CD4-positive, alpha-beta T cell (primary cell): ENCODE measurements at regions not wholly inside any gene's neighbourhood (a gene's known extent, or its start where the extent isn't known, plus 50 kb on each side); places are given as distances from the start of the nearest gene placed in this dataset.

Experiments
- ATAC-seq: fragments of 200-7000 bp; cut with Tn5 transposase; one replicate; pipeline ENCODE4 v1.10.0; 2022; ENCODE audit warnings: mild to moderate bottlenecking; ENCODE audit not compliant: poor library complexity
- CTCF ChIA-PET: fragments of 350-600 bp; sonication (Branson Sonifier 250); formaldehyde crosslinking; loops from one replicate; lab custom pipeline; 2021; ENCODE audit warnings: antibody characterized with exemption, inconsistent platforms; lab: Charles Lee
- POLR2A ChIA-PET: fragments of 350-600 bp; sonication (Branson Sonifier 250); formaldehyde crosslinking; loops from one replicate; lab custom pipeline; 2021; ENCODE audit warnings: antibody characterized with exemption, inconsistent platforms; lab: Charles Lee
- DNase-seq, 14 experiments: peaks; one replicate each; pipeline ENCODE4 v3.0.0-alpha.2; 2013 to 2020; ENCODE audit warnings: mixed read lengths in 2 of 14
- H3K27ac ChIP-seq, 2 donors: one replicate each; pipeline versions ENCODE4 v1.5.1 to v1.7.0; 2013; ENCODE audit warnings: low read length in 2 of 2, low read depth in 1 of 2, mild to moderate bottlenecking in 1 of 2
- H3K27me3 ChIP-seq, 2 experiments: 1 replicate in 1 of 2; 2 replicates in 1 of 2; pipeline versions ENCODE4 v1.6.1 to v1.7.0; 2013; ENCODE audit warnings: low read length in 2 of 2, control low read depth in 1 of 2, mild to moderate bottlenecking in 1 of 2, moderate library complexity in 1 of 2; ENCODE audit not compliant: insufficient read depth in 2 of 2, control insufficient read depth in 1 of 2
- H3K36me3 ChIP-seq: one replicate; pipeline ENCODE4 v1.6.1; 2013; ENCODE audit warnings: low read length, control low read depth; ENCODE audit not compliant: insufficient read depth
- H3K4me1 ChIP-seq: one replicate; pipeline ENCODE4 v1.6.1; 2013; ENCODE audit warnings: low read length, control low read depth; ENCODE audit not compliant: insufficient read depth
- H3K4me3 ChIP-seq: one replicate; pipeline ENCODE4 v1.5.1; 2013; ENCODE audit warnings: mild to moderate bottlenecking, low read length, moderate library complexity
- H3K9me3 ChIP-seq, 2 experiments: 1 replicate in 1 of 2; 2 replicates in 1 of 2; pipeline versions ENCODE4 v1.6.1 to v1.7.0; 2013; ENCODE audit warnings: low read length in 2 of 2, mild to moderate bottlenecking in 2 of 2, control low read depth in 1 of 2, moderate library complexity in 1 of 2; ENCODE audit not compliant: control insufficient read depth in 1 of 2, insufficient read depth in 1 of 2
- H3K27ac Mint-ChIP-seq: one replicate; pipeline ENCODE4 v1.8.0; 2020; ENCODE audit warnings: mixed read lengths
- H3K27me3 Mint-ChIP-seq: one replicate; pipeline ENCODE4 v1.8.0; 2021; ENCODE audit warnings: mixed read lengths
- H3K36me3 Mint-ChIP-seq: one replicate; pipeline ENCODE4 v1.8.0; 2021; ENCODE audit warnings: low read depth, mixed read lengths
- H3K4me1 Mint-ChIP-seq: one replicate; pipeline ENCODE4 v1.8.0; 2021; ENCODE audit warnings: low read depth, mixed read lengths
- H3K4me3 Mint-ChIP-seq: one replicate; pipeline ENCODE4 v1.8.0; 2020; ENCODE audit warnings: mild to moderate bottlenecking, mixed read lengths
- H3K9me3 Mint-ChIP-seq: one replicate; pipeline ENCODE4 v1.8.0; 2020; ENCODE audit warnings: mixed read lengths
- CTCF ChIP-seq: fragments of 200-600 bp; IDR thresholded peaks from one replicate; pipeline ENCODE4 v1.8.0; 2022; ENCODE audit warnings: antibody characterized with exemption, mild to moderate bottlenecking
- intact Hi-C, 2 experiments: fragments of 100-400 bp; cut with DNase I in 1 of 2; cut with micrococcal nuclease in 1 of 2; formaldehyde crosslinking; loops; one replicate each; pipeline versions ENCODE4 v1.15.1 to v1.9.0; 2023 to 2025; cut with DNase I, micrococcal nuclease

- no peaks in the 10 kb centered on the region for H3K36me3 ChIP-seq
- TF ChIP-seq CTCF = no peak
- H3K27ac ChIP-seq = no peak overlapping the region
- Mint-ChIP-seq H3K4me3 (no peak overlapping the region), H3K9me3 (no peaks in the 10 kb centered on the region), H3K4me1 (no peaks in the 10 kb centered on the region), H3K36me3 (no peaks in the 10 kb centered on the region), H3K27ac (no peak overlapping the region), H3K27me3 (peaks cover 59% of the 10 kb centered on the region)
- POLR2A ChIA-PET = no interaction called here
- intact Hi-C loops = no loop called here
- H3K9me3 ChIP-seq = peaks cover 0 to 24% of the 10 kb centered on the region in 2 experiments
- DNase-seq (no peak), ATAC-seq (no peak)
- H3K27me3 ChIP-seq = peaks cover 13 to 15% of the 10 kb centered on the region in 2 experiments
- H3K4me1 ChIP-seq = no peaks in the 10 kb centered on the region
- H3K4me3 ChIP-seq = no peak overlapping the region
- CTCF ChIA-PET = no interaction called here
Observed at GRCh38 chr5:1951165-1951816, 68.6 kb upstream of the IRX4 start.

- no peaks in the 10 kb centered on the region for H3K4me1 ChIP-seq
- no peaks in the 10 kb centered on the region for H3K36me3 ChIP-seq
- peaks cover 13 to 15% of the 10 kb centered on the region in 2 experiments for H3K27me3 ChIP-seq
- ChIA-PET POLR2A (no interaction called here), CTCF (no interaction called here)
- no peak overlapping the region for H3K4me3 Mint-ChIP-seq
- H3K9me3 Mint-ChIP-seq = no peaks in the 10 kb centered on the region
- no peaks in the 10 kb centered on the region for H3K36me3 Mint-ChIP-seq
- H3K4me1 Mint-ChIP-seq = no peaks in the 10 kb centered on the region
- H3K27ac Mint-ChIP-seq = no peak overlapping the region
- no peak overlapping the region for H3K27ac ChIP-seq
- H3K9me3 ChIP-seq = peaks cover 0 to 24% of the 10 kb centered on the region in 2 experiments
- no peak for ATAC-seq
- no peak for DNase-seq
- no peak for TF ChIP-seq CTCF
- H3K27me3 Mint-ChIP-seq = peaks cover 64% of the 10 kb centered on the region
- no peak overlapping the region for H3K4me3 ChIP-seq
- intact Hi-C loops = no loop called here
Observed at GRCh38 chr5:1950708-1951103, 68.0 kb upstream of the IRX4 start.

- no peak overlapping the region for H3K4me3 Mint-ChIP-seq
- H3K27ac Mint-ChIP-seq = no peak overlapping the region
- ChIA-PET CTCF (no interaction called here), POLR2A (no interaction called here)
- Histone ChIP-seq H3K4me1 (no peaks in the 10 kb centered on the region), H3K4me3 (no peak overlapping the region), H3K36me3 (no peaks in the 10 kb centered on the region), H3K27ac (no peak overlapping the region), H3K9me3 (peaks cover 0 to 24% of the 10 kb centered on the region in 2 experiments), H3K27me3 (peaks cover 13 to 18% of the 10 kb centered on the region in 2 experiments)
- intact Hi-C loops = no loop called here
- H3K9me3 Mint-ChIP-seq = no peaks in the 10 kb centered on the region
- no peak for DNase-seq
- ATAC-seq = no peak
- no peaks in the 10 kb centered on the region for H3K4me1 Mint-ChIP-seq
- TF ChIP-seq CTCF = no peak
- H3K36me3 Mint-ChIP-seq = no peaks in the 10 kb centered on the region
- peaks cover 64% of the 10 kb centered on the region for H3K27me3 Mint-ChIP-seq
Observed at GRCh38 chr5:1950096-1950707, 67.5 kb upstream of the IRX4 start.
